Skeletal muscle satellite cell (primary cell): ENCODE measurements at regions not wholly inside any gene's neighbourhood (a gene's known extent, or its start where the extent isn't known, plus 50 kb on each side); places are given as distances from the start of the nearest gene placed in this dataset.

Experiments
- H3K27me3 ChIP-seq: 2 replicates; pipeline ENCODE4 v1.7.0; 2013; ENCODE audit warnings: low read length; ENCODE audit not compliant: control insufficient read depth, insufficient read depth
- H3K36me3 ChIP-seq: 2 replicates; pipeline ENCODE4 v1.7.0; 2013; ENCODE audit warnings: mild to moderate bottlenecking, control low read depth, low read length; ENCODE audit not compliant: insufficient read depth
- H3K4me1 ChIP-seq: 2 replicates; pipeline ENCODE4 v1.7.0; 2013; ENCODE audit warnings: low read length; ENCODE audit not compliant: control insufficient read depth, insufficient read depth
- H3K4me2 ChIP-seq: 2 replicates; pipeline ENCODE4 v1.7.0; 2013; ENCODE audit warnings: mild to moderate bottlenecking, low read length
- H3K4me3 ChIP-seq: 2 replicates; pipeline ENCODE4 v1.7.0; 2013; ENCODE audit warnings: low read length
- H3K9ac ChIP-seq: 2 replicates; pipeline ENCODE4 v1.7.0; 2013; ENCODE audit warnings: mild to moderate bottlenecking, low read depth, low read length, moderate library complexity
- H3K9me3 ChIP-seq: replicated peaks from 2 replicates; pipeline ENCODE4 v1.7.0; 2013; ENCODE audit warnings: mild to moderate bottlenecking, control low read depth, low read length

- Histone ChIP-seq H3K4me1 (peaks cover 17% of the 10 kb centered on the region), H3K36me3 (no peaks in the 10 kb centered on the region), H3K4me2 (no peak overlapping the region), H3K9me3 (no peaks in the 10 kb centered on the region), H3K9ac (no peak overlapping the region), H3K4me3 (no peak overlapping the region), H3K27me3 (no peaks in the 10 kb centered on the region)
These were observed 126.9 kb upstream of the CYP1B1 start for GRCh38 chr2:38202713-38203445.

GRCh38 chr2:38201784-38202183 is 125.8 kb upstream of the CYP1B1 start:
- H3K36me3 ChIP-seq: no peaks in the 10 kb centered on the region
- no peak overlapping the region for H3K4me2 ChIP-seq
- peaks cover 9% of the 10 kb centered on the region for H3K4me1 ChIP-seq

GRCh38 chr2:38200598-38200997 is 124.6 kb upstream of the CYP1B1 start:
- Histone ChIP-seq H3K27me3 (no peaks in the 10 kb centered on the region), H3K9me3 (no peaks in the 10 kb centered on the region), H3K4me3 (no peak overlapping the region), H3K4me2 (no peak overlapping the region), H3K9ac (no peak overlapping the region), H3K36me3 (no peaks in the 10 kb centered on the region), H3K4me1 (peaks cover 8% of the 10 kb centered on the region)

More at GRCh38 chr2:38201784-38202183, 125.8 kb upstream of the CYP1B1 start:
- Histone ChIP-seq H3K9me3 (no peaks in the 10 kb centered on the region), H3K4me3 (no peak overlapping the region), H3K9ac (no peak overlapping the region), H3K27me3 (no peaks in the 10 kb centered on the region)

DNA sequence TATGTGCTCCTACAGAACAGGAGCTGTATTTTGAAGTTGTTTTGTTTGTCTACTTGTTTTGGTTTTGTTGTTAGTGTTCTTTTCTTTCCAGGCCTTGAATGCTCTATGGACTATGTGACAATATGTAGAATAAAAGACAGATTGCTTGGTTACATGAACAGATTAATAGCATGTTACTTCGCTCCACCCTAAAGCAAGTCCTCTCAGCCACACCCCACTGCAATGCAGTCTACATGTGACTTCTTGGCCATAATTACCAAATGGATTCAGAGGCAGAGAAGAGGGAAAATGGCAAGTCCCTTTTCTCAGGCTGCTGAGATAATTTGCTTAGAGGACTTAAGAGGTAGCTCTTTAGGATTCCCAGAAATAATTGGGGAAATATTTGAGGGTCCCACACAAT is 123.2 kb upstream of the CYP1B1 start:
- Histone ChIP-seq H3K4me3 (no peak overlapping the region), H3K9me3 (no peaks in the 10 kb centered on the region), H3K36me3 (no peaks in the 10 kb centered on the region), H3K4me2 (no peak overlapping the region), H3K27me3 (no peaks in the 10 kb centered on the region), H3K9ac (no peak overlapping the region), H3K4me1 (peaks cover 8% of the 10 kb centered on the region)

- peaks cover 17% of the 10 kb centered on the region for H3K4me1 ChIP-seq
These were observed 118.8 kb upstream of the CYP1B1 start for GRCh38 chr2:38194751-38195150.

DNA sequence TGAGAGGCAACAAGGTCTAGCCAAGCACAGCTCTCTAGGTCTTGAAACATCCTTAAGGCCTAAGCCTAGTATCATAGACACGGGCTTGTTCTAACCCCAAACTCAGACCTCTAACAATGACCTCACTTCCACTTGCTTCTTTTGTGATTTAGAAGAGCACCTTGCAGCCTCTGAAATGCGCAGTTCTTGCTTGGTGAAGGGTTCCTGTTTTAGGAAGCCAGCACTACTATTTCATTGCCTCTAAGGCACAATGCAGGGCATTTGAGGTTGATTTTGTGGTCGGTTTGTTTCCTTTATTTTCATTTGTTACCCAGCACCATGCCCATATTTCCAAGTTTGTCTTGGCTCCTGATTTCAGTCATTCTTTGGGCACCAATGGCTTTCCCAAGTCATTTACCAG is 117.0 kb upstream of the CYP1B1 start:
- Histone ChIP-seq H3K9me3 (no peaks in the 10 kb centered on the region), H3K9ac (no peak overlapping the region), H3K4me2 (no peak overlapping the region), H3K27me3 (no peaks in the 10 kb centered on the region), H3K36me3 (no peaks in the 10 kb centered on the region), H3K4me3 (no peak overlapping the region), H3K4me1 (peaks cover 22% of the 10 kb centered on the region)

More at GRCh38 chr2:38194751-38195150, 118.8 kb upstream of the CYP1B1 start:
- Histone ChIP-seq H3K4me2 (no peak overlapping the region), H3K27me3 (no peaks in the 10 kb centered on the region), H3K36me3 (no peaks in the 10 kb centered on the region), H3K9ac (no peak overlapping the region), H3K4me3 (no peak overlapping the region), H3K9me3 (no peaks in the 10 kb centered on the region)

DNA sequence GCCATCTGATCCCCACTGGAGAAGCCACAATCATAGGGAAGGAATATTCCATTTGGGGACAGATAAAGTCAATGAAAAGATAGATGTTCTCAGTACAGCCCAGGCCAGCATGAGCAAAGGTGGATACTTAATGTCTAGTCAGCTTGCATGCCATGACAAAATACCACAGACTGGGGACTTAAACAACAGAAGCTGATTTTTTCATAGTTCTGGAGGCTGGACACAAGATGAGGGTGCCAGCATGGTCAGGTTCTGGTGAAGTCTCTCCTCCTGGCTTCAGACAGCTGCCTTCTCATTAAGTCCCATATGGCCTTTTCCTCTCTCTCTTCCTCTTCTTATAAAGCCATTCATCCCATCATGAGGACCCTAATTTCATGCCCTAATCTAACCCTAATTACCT is 116.1 kb upstream of the CYP1B1 start:
- H3K4me1 ChIP-seq: peaks cover 30% of the 10 kb centered on the region
- no peak overlapping the region for H3K4me3 ChIP-seq
- H3K4me2 ChIP-seq: no peak overlapping the region
- no peaks in the 10 kb centered on the region for H3K27me3 ChIP-seq
- no peaks in the 10 kb centered on the region for H3K36me3 ChIP-seq
- no peaks in the 10 kb centered on the region for H3K9me3 ChIP-seq
- no peak overlapping the region for H3K9ac ChIP-seq

- no peaks in the 10 kb centered on the region for H3K36me3 ChIP-seq
- H3K4me2 ChIP-seq: no peak overlapping the region
- H3K27me3 ChIP-seq: no peaks in the 10 kb centered on the region
- no peak overlapping the region for H3K4me3 ChIP-seq
- no peaks in the 10 kb centered on the region for H3K9me3 ChIP-seq
- peaks cover 30% of the 10 kb centered on the region for H3K4me1 ChIP-seq
- no peak overlapping the region for H3K9ac ChIP-seq
These were observed 115.6 kb upstream of the CYP1B1 start for GRCh38 chr2:38191516-38191915.

- H3K9ac ChIP-seq: peak overlapping the region; percentile 30
- peaks cover 30% of the 10 kb centered on the region for H3K4me1 ChIP-seq
- no peaks in the 10 kb centered on the region for H3K27me3 ChIP-seq
- no peaks in the 10 kb centered on the region for H3K36me3 ChIP-seq
- H3K4me3 ChIP-seq: no peak overlapping the region
- H3K4me2 ChIP-seq: no peak overlapping the region
- H3K9me3 ChIP-seq: no peaks in the 10 kb centered on the region
These were observed 114.7 kb upstream of the CYP1B1 start for GRCh38 chr2:38190542-38191218.

DNA sequence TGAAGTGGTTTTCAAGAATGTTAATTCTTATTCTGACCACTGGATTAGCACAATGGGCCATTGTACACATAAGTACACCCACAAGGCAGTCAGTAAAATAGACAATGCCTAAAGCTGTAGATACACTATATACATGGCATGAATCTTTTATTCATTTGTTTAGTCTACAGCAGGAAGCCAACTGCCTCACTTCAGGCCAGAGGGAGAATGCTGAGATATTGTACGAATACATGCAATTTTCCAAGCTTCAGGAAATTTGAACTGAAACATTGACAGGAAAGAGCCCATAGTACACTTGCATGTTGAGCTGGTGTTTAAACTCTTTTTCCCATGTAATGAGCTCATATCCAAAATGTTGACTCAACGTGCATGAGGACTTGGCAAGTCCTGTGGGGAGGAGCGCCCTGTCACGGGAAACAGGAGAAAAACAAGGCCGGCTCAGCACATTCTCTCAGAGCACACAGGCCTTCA is 111.6 kb upstream of the CYP1B1 start:
- H3K36me3 ChIP-seq: no peaks in the 10 kb centered on the region
- H3K9ac ChIP-seq: peak overlapping the region; percentile 39
- H3K4me3 ChIP-seq: no peak overlapping the region
- no peak overlapping the region for H3K4me2 ChIP-seq
- H3K4me1 ChIP-seq: peaks cover 41% of the 10 kb centered on the region
- no peaks in the 10 kb centered on the region for H3K27me3 ChIP-seq
- no peaks in the 10 kb centered on the region for H3K9me3 ChIP-seq

DNA sequence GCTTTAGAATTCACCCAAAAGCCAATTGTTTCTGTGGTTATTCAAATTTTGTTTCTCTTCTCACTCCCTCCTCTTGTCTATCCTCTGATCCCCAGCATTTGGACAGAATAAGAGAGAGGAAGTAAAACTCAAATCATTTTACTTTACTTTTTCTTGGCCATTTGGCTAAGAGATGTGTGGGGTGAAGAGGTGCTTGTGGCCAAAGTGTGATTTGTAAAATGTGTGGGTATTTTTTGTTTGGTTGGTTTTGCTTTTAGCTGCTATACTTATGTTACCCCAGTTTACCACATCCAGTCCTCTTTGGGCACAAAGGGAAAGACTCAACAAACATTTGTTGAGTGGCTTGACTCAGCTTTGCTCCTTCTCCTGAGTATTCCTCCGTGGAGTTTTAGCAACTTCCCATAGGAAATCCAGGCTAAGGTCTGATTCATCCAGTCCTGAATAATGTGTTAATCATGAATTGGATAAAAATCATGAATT is 109.1 kb upstream of the CYP1B1 start:
- no peak overlapping the region for H3K9ac ChIP-seq
- H3K36me3 ChIP-seq: no peaks in the 10 kb centered on the region
- H3K4me1 ChIP-seq: peaks cover 42% of the 10 kb centered on the region
- H3K4me2 ChIP-seq: no peak overlapping the region
- H3K27me3 ChIP-seq: no peaks in the 10 kb centered on the region
- no peak overlapping the region for H3K4me3 ChIP-seq
- H3K9me3 ChIP-seq: no peaks in the 10 kb centered on the region
